Thoracic aorta (tissue), 2 donors: ENCODE measurements at regions not wholly inside any gene's neighbourhood (a gene's known extent, or its start where the extent isn't known, plus 50 kb on each side); places are given as distances from the start of the nearest gene placed in this dataset.
"Not testable (repeated sequence)": the region's sequence is repeated elsewhere in the genome, so short reads cannot be mapped to it uniquely, and the experiment has no call there.

Experiments
- ATAC-seq: fragments of 150-250 bp; one replicate; pipeline ENCODE4 v1.8.0; 2017; ENCODE audit warnings: low read depth; ENCODE audit not compliant: insufficient number of reproducible peaks, low FRiP score
- DNase-seq: peaks from one replicate; pipeline ENCODE4 v3.0.0-alpha.2; 2020; ENCODE audit warnings: low spot score
- H3K27ac ChIP-seq, 2 donors: fragments of 200-600 bp; sonication (generic); 1 replicate in 1 of 2; 2 replicates in 1 of 2; pipeline ENCODE4 v1.5.1; 2016; ENCODE audit warnings: mild to moderate bottlenecking in 2 of 2, moderate library complexity in 2 of 2
- H3K27me3 ChIP-seq: fragments of 200-600 bp; sonication (generic); replicated peaks from 2 replicates; pipeline ENCODE4 v1.6.0; 2016; ENCODE audit warnings: mild to moderate bottlenecking; ENCODE audit not compliant: insufficient read depth
- H3K36me3 ChIP-seq: fragments of 200-600 bp; sonication (generic); one replicate; pipeline ENCODE4 v1.5.1; 2016
- H3K4me1 ChIP-seq, 2 donors: fragments of 200-600 bp; sonication (generic); 1 replicate in 1 of 2; 2 replicates in 1 of 2; pipeline versions ENCODE4 v1.5.1 to v1.6.0; 2016; ENCODE audit warnings: low read depth in 2 of 2, mild to moderate bottlenecking in 1 of 2; ENCODE audit not compliant: control insufficient read depth in 1 of 2
- H3K4me3 ChIP-seq: fragments of 200-600 bp; sonication (generic); 2 replicates; pipeline ENCODE4 v1.5.1; 2016; ENCODE audit warnings: mild to moderate bottlenecking
- H3K9me3 ChIP-seq: fragments of 200-600 bp; sonication (generic); 2 replicates; pipeline ENCODE4 v1.5.1; 2016
- TF ChIP-seq, protein P1 (sequence below): fragments of 200-600 bp; sonication (generic); IDR thresholded peaks from one replicate; pipeline ENCODE4 v1.5.1; 2019; ENCODE audit warnings: antibody characterized with exemption

DNA sequence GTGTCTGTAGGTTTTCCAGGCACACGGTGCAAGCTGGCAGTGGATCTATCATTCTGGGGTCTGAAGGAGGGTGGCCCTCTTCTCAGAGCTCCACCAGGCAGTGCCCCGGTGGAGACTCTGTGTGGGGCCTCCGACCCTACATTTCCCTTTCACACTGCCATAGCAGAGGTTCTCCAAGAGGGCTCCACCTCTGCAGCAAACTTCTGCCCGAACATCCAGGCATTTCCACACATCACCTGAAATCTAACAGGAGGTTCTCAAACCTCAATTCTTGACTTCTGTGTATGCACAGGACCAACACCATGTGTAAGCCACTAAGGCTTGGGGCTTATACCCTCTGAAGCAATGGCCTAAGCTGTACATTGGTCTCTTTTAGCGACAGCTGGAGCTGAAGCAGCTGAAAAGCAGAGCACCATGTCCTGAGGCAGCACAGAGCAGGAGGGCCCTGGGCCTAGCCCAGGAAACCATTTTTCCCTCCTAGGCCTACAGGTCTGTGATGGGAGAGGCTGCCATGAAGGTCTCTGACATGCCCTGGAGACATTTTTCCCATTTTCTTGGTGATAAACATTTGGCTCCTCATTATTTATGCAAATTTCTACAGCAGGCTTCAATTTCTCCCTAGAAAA lies 253.3 kb downstream of the ERMARD start:
- no peaks in the 10 kb centered on the region for H3K9me3 ChIP-seq
- H3K27ac ChIP-seq: no peak overlapping the region
- H3K27me3 ChIP-seq: no peaks in the 10 kb centered on the region
- no peaks in the 10 kb centered on the region for H3K4me1 ChIP-seq
- TF ChIP-seq, protein P1, sequence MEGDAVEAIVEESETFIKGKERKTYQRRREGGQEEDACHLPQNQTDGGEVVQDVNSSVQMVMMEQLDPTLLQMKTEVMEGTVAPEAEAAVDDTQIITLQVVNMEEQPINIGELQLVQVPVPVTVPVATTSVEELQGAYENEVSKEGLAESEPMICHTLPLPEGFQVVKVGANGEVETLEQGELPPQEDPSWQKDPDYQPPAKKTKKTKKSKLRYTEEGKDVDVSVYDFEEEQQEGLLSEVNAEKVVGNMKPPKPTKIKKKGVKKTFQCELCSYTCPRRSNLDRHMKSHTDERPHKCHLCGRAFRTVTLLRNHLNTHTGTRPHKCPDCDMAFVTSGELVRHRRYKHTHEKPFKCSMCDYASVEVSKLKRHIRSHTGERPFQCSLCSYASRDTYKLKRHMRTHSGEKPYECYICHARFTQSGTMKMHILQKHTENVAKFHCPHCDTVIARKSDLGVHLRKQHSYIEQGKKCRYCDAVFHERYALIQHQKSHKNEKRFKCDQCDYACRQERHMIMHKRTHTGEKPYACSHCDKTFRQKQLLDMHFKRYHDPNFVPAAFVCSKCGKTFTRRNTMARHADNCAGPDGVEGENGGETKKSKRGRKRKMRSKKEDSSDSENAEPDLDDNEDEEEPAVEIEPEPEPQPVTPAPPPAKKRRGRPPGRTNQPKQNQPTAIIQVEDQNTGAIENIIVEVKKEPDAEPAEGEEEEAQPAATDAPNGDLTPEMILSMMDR: no peak
- no peak for ATAC-seq
- H3K36me3 ChIP-seq: no peaks in the 10 kb centered on the region
- H3K4me3 ChIP-seq: no peak overlapping the region
- no peak for DNase-seq

DNA sequence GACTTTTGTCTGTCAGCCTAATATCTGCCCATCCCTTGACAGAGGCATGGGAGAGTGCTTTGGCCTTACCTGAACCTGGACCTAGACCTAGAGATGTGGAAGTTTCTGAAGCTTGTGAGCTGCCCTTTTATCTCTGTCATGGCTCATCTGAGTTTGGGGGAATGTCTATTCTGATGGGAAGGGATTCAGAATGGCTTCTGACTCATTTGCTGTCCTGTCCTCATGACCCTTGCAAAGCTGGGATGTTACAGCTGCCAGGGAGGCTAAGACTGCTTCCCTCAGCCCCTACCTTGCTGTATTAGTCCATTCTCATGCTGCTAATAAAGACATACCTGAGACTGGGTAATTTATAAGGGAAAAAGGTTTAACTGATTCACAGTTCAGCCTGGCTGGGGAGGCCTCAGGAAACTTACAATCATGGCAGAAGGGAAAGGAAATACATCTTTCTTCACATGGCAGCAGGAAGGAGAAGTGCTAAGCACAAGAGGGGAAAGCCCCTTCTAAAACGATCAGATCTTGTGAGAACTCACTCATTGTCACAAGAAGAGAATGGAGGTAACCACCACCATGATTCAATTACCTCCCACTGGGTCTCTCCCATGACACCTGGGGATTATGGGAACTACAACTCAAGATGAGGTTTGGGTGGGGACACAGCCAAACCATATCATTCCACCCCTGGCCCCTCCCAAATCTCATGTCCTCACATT lies 252.2 kb downstream of the ERMARD start:
- no peaks in the 10 kb centered on the region for H3K4me1 ChIP-seq
- H3K4me3 ChIP-seq: no peak overlapping the region
- H3K9me3 ChIP-seq: no peaks in the 10 kb centered on the region
- DNase-seq (no peak), ATAC-seq (no peak)
- no peaks in the 10 kb centered on the region for H3K36me3 ChIP-seq
- TF ChIP-seq, protein P1: no peak
- H3K27ac ChIP-seq: no peak overlapping the region
- H3K27me3 ChIP-seq: no peaks in the 10 kb centered on the region

DNA sequence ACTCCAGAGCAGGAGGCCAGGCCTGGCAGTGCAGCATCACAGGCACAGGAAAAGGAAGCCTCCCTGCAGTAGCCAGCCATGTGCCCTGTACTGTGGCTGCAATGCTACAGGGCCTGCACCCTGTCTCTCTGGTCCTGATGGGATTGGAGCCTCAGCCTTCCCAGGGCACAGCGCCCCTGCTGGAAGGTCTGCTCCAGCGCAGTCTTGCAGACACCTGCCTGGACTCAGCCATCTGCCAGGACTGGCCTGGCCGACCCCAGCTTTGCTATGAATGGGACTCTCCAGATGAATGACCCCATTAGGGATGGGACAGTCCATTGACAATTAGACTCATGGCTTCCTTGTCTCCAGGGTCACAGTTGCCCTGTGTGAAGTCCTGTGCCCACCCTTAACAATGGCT lies 251.6 kb downstream of the ERMARD start:
- DNase-seq (no peak), ATAC-seq (no peak)
- Histone ChIP-seq H3K9me3 (no peaks in the 10 kb centered on the region), H3K4me3 (no peak overlapping the region), H3K27ac (no peak overlapping the region), H3K36me3 (no peaks in the 10 kb centered on the region), H3K4me1 (no peaks in the 10 kb centered on the region), H3K27me3 (no peaks in the 10 kb centered on the region)
- TF ChIP-seq, protein P1: no peak

DNA sequence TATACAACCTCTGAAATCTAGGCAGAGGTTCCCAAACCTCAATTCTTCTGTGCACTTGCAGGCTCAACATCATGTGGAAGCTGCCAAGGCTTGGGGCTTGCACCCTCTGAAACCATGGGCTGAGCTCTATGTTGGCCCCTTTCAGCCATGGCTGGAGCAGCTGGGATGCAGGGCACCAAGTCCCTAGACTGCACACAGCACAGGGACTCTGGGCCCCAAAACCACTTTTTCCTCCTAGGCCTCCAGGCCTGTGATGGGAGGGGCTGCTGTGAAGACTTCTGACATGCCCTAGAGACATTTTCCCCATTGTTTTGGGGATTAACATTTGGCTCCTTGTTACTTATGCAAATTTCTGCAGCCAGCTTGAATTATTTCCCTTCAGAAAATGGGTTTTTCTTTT lies 250.4 kb downstream of the ERMARD start:
- not testable (repeated sequence) for DNase-seq, H3K27ac ChIP-seq, H3K9me3 ChIP-seq, ATAC-seq, H3K27me3 ChIP-seq, H3K4me3 ChIP-seq, H3K36me3 ChIP-seq, H3K4me1 ChIP-seq

DNA sequence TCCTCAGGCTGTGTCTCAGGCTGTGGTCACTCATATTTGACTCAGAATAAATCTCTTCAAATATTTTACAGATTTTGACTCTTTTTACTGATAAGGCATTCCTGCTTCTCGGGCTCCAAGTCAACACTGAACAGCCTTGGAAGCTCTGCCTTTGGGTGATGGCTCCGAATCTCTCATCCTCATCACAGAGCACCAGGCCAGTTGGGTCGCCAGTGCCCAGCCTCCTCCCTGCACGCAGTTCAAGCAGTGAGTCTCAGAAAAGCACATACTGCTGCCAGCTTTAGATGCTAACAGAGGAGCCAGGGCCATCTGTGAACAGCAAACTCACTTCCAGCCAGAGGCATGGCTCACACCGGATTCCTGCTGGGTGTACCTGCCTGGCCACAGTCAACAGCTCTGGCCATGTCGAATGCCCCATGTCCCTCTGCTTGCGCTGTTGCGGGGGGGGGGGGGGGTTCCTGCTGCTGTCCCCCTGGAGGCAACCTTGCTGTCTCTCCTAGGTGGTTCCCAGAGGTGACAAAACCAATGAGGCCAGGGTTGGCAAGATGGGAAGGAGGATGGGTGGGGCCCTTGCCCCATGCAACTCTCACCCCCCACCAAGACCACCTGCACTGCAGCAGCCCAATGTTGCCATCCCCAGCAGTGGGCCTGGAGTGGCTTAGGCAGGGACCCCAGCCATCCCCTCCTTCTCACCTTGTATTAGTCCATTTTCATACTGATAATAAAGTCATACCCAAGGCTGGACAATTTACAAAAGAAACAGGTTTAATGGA lies 248.8 kb downstream of the ERMARD start:
- DNase-seq (no peak), ATAC-seq (no peak)
- TF ChIP-seq, protein P1: no peak
- H3K27me3 ChIP-seq: no peaks in the 10 kb centered on the region
- H3K9me3 ChIP-seq: no peaks in the 10 kb centered on the region
- H3K27ac ChIP-seq: no peak overlapping the region
- H3K4me1 ChIP-seq: no peaks in the 10 kb centered on the region
- no peak overlapping the region for H3K4me3 ChIP-seq
- no peaks in the 10 kb centered on the region for H3K36me3 ChIP-seq
